ENCODE measurements at regions not wholly inside any gene's neighbourhood (a gene's known extent, or its start where the extent isn't known, plus 50 kb on each side); places are given as distances from the start of the nearest gene placed in this dataset.

- TF ChIP-seq, protein P1, sequence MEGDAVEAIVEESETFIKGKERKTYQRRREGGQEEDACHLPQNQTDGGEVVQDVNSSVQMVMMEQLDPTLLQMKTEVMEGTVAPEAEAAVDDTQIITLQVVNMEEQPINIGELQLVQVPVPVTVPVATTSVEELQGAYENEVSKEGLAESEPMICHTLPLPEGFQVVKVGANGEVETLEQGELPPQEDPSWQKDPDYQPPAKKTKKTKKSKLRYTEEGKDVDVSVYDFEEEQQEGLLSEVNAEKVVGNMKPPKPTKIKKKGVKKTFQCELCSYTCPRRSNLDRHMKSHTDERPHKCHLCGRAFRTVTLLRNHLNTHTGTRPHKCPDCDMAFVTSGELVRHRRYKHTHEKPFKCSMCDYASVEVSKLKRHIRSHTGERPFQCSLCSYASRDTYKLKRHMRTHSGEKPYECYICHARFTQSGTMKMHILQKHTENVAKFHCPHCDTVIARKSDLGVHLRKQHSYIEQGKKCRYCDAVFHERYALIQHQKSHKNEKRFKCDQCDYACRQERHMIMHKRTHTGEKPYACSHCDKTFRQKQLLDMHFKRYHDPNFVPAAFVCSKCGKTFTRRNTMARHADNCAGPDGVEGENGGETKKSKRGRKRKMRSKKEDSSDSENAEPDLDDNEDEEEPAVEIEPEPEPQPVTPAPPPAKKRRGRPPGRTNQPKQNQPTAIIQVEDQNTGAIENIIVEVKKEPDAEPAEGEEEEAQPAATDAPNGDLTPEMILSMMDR (IDR thresholded peaks at IDR 0.05; ENCODE audit: low read length), result no peak
- TF ChIP-seq EZH2phosphoT487 (IDR thresholded peaks at IDR 0.05; ENCODE audit: low read length) (no peak), EZH2 (optimal IDR thresholded peaks at IDR 0.05; ENCODE audit: low read depth, low read length) (no peak)
- no peaks in the 10 kb centered on the region for H4K20me1 ChIP-seq (ENCODE audit: insufficient read depth, low read length)
- H3K9me3 ChIP-seq (replicated peaks; ENCODE audit: insufficient read depth, low read length), result no peaks in the 10 kb centered on the region
- no peaks in the 10 kb centered on the region for H3K4me1 ChIP-seq (ENCODE audit: low read length)
- no peaks in the 10 kb centered on the region for H3K9me2 ChIP-seq (replicated peaks; ENCODE audit: insufficient read depth, low read length)
- H3K4me2 ChIP-seq (ENCODE audit: low read depth, low read length), result no peak overlapping the region
- H3K36me3 ChIP-seq (replicated peaks; ENCODE audit: insufficient read depth, low read length), result no peaks in the 10 kb centered on the region
- no peaks in the 10 kb centered on the region for H3F3A ChIP-seq (ENCODE audit: insufficient read depth, low read length)
- no peak overlapping the region for H3K4me3 ChIP-seq (ENCODE audit: low read length)
- H3K27ac ChIP-seq (ENCODE audit: low read length), result no peak overlapping the region
- H2AFZ ChIP-seq (ENCODE audit: low read length), result peak overlapping the region; percentile 17; the same call in 1 of the 2 replicates
- H3K79me2 ChIP-seq (ENCODE audit: low read length), result no peaks in the 10 kb centered on the region
- no peaks in the 10 kb centered on the region for H3K27me3 ChIP-seq (replicated peaks; ENCODE audit: insufficient read depth, low read length)
- no peak overlapping the region for H3K9ac ChIP-seq (ENCODE audit: low read length)
- no peak for DNase-seq
Observed at GRCh38 chr1:209249280-209249670, 334.2 kb upstream of the CAMK1G start.

DNA sequence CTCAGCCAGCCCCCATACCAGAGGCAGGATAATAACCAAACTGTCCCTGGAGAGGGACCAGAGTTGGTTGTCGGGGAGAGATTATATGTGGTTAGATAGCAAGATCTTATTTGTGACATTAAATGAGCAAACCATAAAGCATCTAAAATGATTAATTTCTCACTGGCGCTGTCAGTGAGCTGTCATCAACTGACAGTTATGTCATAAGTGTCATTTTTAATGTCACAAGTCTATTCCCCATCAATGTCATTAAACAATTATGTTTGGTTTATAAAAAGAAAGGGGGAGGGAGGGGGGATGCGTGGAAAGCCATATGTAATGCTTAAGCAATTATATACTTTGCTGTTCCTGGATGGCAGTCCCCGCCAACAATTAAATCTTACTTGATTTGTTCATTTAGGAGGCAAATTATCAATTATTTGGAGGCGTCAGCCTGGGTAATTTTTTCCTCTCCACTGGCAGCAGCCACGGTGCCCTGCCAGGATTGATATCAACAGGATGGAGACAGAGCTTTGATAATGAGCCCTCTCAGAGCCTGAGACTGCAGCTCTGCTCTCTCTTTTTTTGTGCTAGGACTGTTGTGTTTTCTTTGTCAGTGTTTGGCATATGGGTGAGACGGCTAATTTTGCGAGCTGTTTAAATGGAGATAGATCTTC, 333.6 kb upstream of the CAMK1G start:
- Histone ChIP-seq H3K4me3 (ENCODE audit: low read length) (no peak overlapping the region), H3K9me3 (replicated peaks; ENCODE audit: insufficient read depth, low read length) (no peaks in the 10 kb centered on the region), H3K4me1 (ENCODE audit: low read length) (no peaks in the 10 kb centered on the region), H4K20me1 (ENCODE audit: insufficient read depth, low read length) (no peaks in the 10 kb centered on the region), H3K9ac (ENCODE audit: low read length) (no peak overlapping the region), H3K4me2 (ENCODE audit: low read depth, low read length) (no peak overlapping the region), H3K79me2 (ENCODE audit: low read length) (no peaks in the 10 kb centered on the region), H3K9me2 (replicated peaks; ENCODE audit: insufficient read depth, low read length) (no peaks in the 10 kb centered on the region), H3K27me3 (replicated peaks; ENCODE audit: insufficient read depth, low read length) (no peaks in the 10 kb centered on the region), H2AFZ (ENCODE audit: low read length) (no peak overlapping the region), H3K36me3 (replicated peaks; ENCODE audit: insufficient read depth, low read length) (no peaks in the 10 kb centered on the region), H3K27ac (ENCODE audit: low read length) (no peak overlapping the region), H3F3A (ENCODE audit: insufficient read depth, low read length) (no peaks in the 10 kb centered on the region)
- TF ChIP-seq, protein P1 (IDR thresholded peaks at IDR 0.05; ENCODE audit: low read length), result no peak
- DNase-seq, result no peak

- no peaks in the 10 kb centered on the region for H3K27me3 ChIP-seq (replicated peaks; ENCODE audit: insufficient read depth, low read length)
- H3F3A ChIP-seq (ENCODE audit: insufficient read depth, low read length), result no peaks in the 10 kb centered on the region
- no peaks in the 10 kb centered on the region for H3K79me2 ChIP-seq (ENCODE audit: low read length)
- no peaks in the 10 kb centered on the region for H3K36me3 ChIP-seq (replicated peaks; ENCODE audit: insufficient read depth, low read length)
- TF ChIP-seq EZH2 (optimal IDR thresholded peaks at IDR 0.05; ENCODE audit: low read depth, low read length), result no peak
- no peaks in the 10 kb centered on the region for H4K20me1 ChIP-seq (ENCODE audit: insufficient read depth, low read length)
- H3K4me3 ChIP-seq (ENCODE audit: low read length), result no peak overlapping the region
- H3K9me3 ChIP-seq (replicated peaks; ENCODE audit: insufficient read depth, low read length), result no peaks in the 10 kb centered on the region
- no peak overlapping the region for H2AFZ ChIP-seq (ENCODE audit: low read length)
- no peak overlapping the region for H3K27ac ChIP-seq (ENCODE audit: low read length)
- H3K4me2 ChIP-seq (ENCODE audit: low read depth, low read length), result no peak overlapping the region
- DNase-seq, result no peak
- H3K9ac ChIP-seq (ENCODE audit: low read length), result no peak overlapping the region
- H3K4me1 ChIP-seq (ENCODE audit: low read length), result no peaks in the 10 kb centered on the region
- no peaks in the 10 kb centered on the region for H3K9me2 ChIP-seq (replicated peaks; ENCODE audit: insufficient read depth, low read length)
Observed at GRCh38 chr1:209250861-209251636, 332.5 kb upstream of the CAMK1G start.

All from MM.1S (cell line).